GM18873 (cell line): ENCODE measurements at regions not wholly inside any gene's neighbourhood (a gene's known extent, or its start where the extent isn't known, plus 50 kb on each side); places are given as distances from the start of the nearest gene placed in this dataset.

Experiments used
- ATAC-seq: cut with Tn5 transposase; IDR thresholded peaks from one replicate; pipeline ENCODE4 v1.9.1; 2021; ENCODE audit warnings: mild to moderate bottlenecking, moderate library complexity, moderate number of reproducible peaks; ENCODE audit not compliant: unreplicated experiment, low FRiP score

DNA sequence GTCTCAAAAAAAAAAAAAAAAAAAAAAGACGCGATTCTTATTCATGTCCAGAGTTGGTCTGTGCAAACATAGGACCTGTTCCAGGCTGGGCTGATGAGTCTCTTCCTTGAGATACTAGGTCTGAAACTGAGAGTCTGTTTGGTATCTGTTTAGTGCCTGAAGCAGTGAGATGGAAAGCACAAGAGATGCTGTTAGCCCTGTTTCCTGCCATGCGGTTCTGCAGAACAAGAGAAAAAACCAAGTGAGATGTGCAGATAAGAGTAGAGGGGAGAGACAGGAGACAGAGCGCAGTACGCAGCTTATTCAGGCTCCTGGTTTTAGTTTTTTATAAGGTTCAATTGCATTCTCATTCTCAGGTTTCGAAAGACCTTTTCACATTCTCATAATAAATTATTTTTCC lies 85.8 kb upstream of the PRKCQ start:
- no peak for ATAC-seq

DNA sequence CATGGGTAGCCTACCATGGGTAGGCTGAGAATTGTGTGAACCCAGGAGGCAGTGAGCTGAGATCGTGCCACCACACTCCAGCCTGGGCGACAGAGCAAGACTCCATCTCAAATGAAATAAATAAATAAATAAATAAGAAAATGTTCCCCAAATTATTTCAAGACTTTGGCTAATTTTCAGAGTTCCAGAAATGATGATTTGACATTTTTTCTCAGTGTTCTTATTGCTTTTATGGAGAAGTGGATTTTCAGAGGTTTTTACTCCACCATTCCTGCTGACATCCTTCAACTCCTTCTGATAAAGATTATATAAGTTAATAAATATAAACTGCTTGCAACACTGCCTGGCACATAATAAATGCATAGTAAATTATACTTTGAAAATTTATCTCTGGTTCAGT lies 80.4 kb upstream of the PRKCQ start:
- no peak for ATAC-seq

DNA sequence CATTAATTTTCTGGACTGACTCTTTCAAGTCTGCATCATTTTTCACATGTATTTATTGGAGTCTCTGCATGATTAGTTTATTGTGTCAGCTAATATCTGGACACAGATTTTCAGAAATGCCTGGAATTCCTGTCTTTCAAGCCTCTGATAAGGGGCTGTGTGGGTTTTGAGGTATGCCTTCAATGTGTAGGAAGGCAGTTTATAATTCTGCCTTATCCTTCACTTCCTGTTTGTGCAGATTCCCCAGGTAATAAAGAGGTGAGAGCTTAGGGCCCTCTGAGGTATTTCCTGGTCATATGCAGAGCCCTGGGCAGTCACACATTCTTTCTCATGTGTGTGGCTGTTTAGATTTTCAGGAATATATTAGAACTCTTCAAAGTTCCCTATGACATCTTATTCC lies 79.4 kb upstream of the PRKCQ start:
- ATAC-seq, result no peak

DNA sequence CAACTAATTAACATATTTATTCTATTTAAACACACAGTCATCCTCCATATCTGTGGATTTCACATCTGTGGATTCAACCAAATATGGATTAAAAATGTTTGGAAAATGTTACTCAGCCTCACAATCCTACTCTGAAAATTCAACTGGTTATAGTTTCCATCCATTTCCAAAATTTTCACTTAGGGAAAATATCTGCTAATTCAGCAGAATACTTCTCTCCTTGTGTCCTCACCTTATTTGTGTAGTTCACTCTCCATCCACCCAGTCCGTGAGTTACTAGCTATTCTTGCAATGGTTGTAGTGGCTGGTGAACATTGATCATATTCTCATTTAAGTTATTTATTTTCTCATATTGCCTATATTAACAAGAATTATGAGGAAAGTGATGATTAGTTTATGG lies 77.6 kb upstream of the PRKCQ start:
- no peak for ATAC-seq

DNA sequence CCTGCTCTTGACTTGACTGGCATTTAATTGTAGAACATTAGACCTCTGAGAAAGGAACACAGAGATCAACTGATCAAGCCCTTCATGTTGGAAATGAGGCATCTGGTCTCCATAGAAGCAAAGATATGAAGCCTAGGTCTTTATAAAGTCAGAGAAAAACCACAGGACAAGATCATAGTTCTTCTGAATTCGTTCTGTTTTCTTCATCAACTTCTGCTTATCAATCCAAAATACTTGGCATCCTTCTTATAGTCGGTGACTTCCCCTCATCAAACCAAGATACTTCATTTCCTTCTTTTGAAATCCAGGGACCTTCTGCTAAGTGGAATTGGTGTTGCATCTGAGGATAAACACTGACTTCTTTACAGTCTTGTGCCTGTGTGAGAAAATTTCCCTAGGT lies 77.1 kb upstream of the PRKCQ start:
- no peak for ATAC-seq

- ATAC-seq, result no peak
Measured at GRCh38 chr10:6654571-6654970, 74.5 kb upstream of the PRKCQ start.

GRCh38 chr10:6650586-6650985 lies 70.5 kb upstream of the PRKCQ start:
- no peak for ATAC-seq

GRCh38 chr10:6649903-6650302 lies 69.8 kb upstream of the PRKCQ start:
- ATAC-seq, result no peak

DNA sequence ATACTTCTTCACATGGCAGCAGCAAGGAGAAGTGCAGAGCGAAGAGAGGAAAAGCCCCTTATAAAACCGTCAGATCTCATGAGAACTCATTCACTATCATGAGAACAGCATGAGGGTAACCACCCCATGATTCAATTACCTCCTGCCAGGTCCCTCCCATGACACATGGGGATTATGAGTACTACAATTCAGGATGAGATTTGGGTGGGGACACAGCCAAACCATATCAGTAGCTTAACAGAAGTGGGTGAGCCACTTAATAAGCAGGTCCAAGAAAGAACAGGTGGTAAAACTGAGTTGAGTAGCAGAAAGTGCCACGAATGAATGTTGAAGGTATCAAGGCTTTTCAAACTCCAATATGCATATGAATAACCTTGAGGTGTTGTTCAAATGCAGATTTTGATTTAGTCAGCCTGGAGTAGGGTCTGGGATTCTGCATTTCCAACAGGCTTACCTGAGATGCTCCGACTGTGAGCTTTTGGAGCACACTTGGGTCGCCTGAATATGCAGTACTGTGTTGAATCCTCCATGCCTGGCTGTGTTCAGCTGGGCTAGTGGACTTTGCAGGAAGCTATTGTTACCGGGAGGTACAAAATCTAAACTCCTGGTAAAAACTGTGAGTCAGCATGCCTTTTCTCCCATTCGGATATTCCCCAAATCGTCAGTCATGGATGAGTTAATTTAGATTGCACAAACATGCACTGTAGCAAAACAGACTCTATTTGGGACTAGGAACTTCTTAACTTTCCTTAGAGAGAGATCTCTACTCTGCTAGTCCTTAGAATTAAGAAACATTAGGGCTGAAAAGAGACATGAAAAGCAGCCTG lies 69.0 kb upstream of the PRKCQ start:
- ATAC-seq, result no peak

GRCh38 chr10:6647811-6648526 lies 67.9 kb upstream of the PRKCQ start:
- ATAC-seq, result no peak

DNA sequence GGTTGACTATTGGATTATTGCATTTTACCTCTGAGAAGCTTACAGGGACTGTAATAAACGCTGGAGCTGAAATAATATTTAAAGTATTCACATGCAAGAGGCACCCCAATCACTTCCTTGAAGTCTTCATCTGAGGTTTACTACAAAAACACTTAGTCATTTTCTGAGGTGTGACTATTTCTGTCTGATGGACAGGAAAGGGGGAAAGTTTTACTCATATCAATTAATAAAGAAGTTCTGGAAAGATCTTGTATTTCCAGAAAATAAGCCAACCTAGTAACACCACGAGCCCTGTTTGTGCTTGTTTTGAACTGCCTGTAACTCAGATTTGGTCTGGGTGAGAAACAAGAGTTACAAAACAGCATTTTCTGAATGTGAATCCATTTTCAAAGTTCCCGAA lies 63.9 kb upstream of the PRKCQ start:
- no peak for ATAC-seq

DNA sequence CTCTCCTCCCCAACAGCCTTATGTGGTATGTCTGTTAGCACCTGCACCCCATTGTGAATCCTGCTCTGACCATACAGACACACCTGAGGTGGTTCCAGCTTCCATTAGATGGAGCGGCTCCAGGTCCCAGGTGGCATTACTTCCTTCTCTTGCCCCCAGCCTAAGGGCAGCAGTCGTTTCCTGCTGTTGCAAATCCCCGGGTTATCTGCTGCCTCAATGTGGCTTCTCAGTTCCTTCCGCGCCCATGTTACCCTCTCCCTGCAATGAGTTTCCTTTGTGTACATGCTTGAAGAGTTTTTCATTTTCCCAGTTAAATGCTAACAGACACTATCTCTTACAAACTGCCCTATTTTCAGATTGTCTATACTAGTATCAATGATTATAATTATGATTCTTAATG lies 62.8 kb upstream of the PRKCQ start:
- no peak for ATAC-seq

DNA sequence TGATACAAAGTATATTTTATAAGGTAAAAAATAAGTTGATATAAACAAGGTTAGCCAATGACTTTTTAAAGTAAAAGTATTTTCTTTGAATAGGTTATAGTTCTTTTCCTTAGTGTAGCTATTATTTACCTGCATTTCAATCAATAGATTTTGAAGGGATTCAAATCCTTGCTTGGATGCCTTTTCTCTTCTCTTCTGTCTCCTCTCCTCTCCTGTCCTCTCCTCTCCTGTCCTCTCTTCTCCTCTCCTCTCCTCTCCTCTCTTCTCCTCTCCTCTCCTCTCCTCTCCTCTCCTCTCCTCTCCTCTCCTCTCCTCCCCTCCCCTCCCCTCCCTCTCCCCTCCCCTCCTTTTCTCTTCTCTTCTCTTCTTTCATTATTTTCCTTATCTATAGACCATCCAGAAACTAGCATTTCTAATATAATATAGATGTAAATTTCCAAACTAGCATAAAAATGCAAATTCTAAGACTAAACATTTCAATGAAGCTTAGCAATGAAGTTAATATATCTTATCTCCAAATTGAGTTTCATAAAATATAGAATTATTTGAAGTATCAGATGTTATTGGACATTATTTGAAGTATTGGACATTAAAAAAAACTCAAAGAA lies 60.5 kb upstream of the PRKCQ start:
- ATAC-seq, result no peak

DNA sequence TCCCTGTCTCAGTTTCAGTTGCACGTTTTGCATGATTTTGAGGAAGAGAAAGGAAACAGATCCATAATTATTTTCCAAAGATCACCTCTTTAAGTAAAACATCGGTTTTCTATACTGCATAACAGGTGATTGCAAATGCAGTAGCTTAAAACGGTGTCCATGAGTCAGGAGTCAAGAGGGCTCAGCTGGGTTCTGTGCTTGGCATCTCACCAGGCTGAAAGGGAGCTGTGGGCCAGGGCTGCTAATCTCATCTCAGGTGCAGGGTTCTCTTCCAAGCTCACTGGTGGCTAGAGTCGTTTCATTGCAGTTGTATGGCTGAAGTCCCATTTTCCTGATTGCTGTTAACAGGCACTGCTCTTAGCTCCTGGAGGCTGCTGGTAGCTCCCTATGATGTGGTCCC lies 57.0 kb upstream of the PRKCQ start:
- no peak for ATAC-seq

DNA sequence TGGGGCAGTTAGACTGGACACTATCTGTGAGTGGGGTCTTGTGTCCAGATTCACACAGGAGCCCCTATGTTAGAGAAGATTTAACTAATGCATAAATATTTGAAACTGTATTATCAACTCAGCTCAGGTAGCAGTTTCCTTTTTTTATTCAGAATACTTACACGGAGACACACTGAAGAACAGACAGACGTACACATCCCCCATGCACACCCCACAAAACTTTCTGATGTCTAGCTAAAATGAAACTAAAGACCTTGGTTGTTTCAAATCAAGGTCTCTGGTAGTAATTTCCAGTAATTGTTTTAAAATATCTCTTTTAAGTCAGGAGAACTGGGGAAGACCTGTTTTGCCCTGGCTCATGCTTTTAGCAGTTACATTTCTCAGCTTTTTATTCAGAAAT lies 55.7 kb upstream of the PRKCQ start:
- ATAC-seq, result no peak
